ENCODE measurements at regions not wholly inside any gene's neighbourhood (a gene's known extent, or its start where the extent isn't known, plus 50 kb on each side); places are given as distances from the start of the nearest gene placed in this dataset.

GRCh38 chr6:166760288-166760687 is 133.2 kb upstream of the RPS6KA2 start:
- TF ChIP-seq, protein P1, sequence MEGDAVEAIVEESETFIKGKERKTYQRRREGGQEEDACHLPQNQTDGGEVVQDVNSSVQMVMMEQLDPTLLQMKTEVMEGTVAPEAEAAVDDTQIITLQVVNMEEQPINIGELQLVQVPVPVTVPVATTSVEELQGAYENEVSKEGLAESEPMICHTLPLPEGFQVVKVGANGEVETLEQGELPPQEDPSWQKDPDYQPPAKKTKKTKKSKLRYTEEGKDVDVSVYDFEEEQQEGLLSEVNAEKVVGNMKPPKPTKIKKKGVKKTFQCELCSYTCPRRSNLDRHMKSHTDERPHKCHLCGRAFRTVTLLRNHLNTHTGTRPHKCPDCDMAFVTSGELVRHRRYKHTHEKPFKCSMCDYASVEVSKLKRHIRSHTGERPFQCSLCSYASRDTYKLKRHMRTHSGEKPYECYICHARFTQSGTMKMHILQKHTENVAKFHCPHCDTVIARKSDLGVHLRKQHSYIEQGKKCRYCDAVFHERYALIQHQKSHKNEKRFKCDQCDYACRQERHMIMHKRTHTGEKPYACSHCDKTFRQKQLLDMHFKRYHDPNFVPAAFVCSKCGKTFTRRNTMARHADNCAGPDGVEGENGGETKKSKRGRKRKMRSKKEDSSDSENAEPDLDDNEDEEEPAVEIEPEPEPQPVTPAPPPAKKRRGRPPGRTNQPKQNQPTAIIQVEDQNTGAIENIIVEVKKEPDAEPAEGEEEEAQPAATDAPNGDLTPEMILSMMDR (IDR thresholded peaks at IDR 0.05): no peak
- TF ChIP-seq POLR2A (IDR thresholded peaks at IDR 0.05): no peak
